H1 (cell line): ENCODE measurements at regions not wholly inside any gene's neighbourhood (a gene's known extent, or its start where the extent isn't known, plus 50 kb on each side); places are given as distances from the start of the nearest gene placed in this dataset.

ENCODE experiments used
- CTCF ChIA-PET: fragments of 300-600 bp; sonication (Branson Sonifier 250); formaldehyde crosslinking; loops from one replicate; lab custom pipeline; 2021; ENCODE audit not compliant: partially characterized antibody; lab: Charles Lee
- POLR2A ChIA-PET: fragments of 300-600 bp; sonication (Branson Sonifier 250); formaldehyde crosslinking; loops from one replicate; lab custom pipeline; 2021; ENCODE audit warnings: inconsistent platforms; ENCODE audit not compliant: partially characterized antibody; lab: Charles Lee
- DNase-seq, 2 experiments: peaks; one replicate each; pipeline versions ENCODE4 v3.0.0 to v3.0.0-alpha.2; 2010 to 2022; ENCODE audit warnings: low spot score in 2 of 2, low read depth in 1 of 2, mixed read lengths in 1 of 2
- FAIRE-seq: peaks from 2 replicates; lab custom pipeline; 2011; peaks lifted over from hg19 to GRCh38; lab: Jason Lieb, UNC
- H2AFZ ChIP-seq: 2 replicates; pipeline ENCODE4 v1.8.1; 2012; ENCODE audit warnings: low read length, inconsistent platforms
- H2AK5ac ChIP-seq: 2 replicates; pipeline ENCODE4 v1.6.1; 2013; ENCODE audit warnings: low read depth, low read length
- H2BK120ac ChIP-seq: replicated peaks from 2 replicates; pipeline ENCODE3; 2013; ENCODE audit warnings: low read depth, low read length, inconsistent platforms
- H2BK12ac ChIP-seq: 2 replicates; pipeline ENCODE4 v1.6.1; 2013; ENCODE audit warnings: low read depth, low read length
- H2BK15ac ChIP-seq: 2 replicates; pipeline ENCODE4 v1.6.1; 2013; ENCODE audit warnings: low read length
- H2BK20ac ChIP-seq: 2 replicates; pipeline ENCODE4 v1.6.1; 2013; ENCODE audit warnings: low read length
- H2BK5ac ChIP-seq: 2 replicates; pipeline ENCODE4 v1.6.1; 2013; ENCODE audit warnings: low read depth, low read length
- H3K14ac ChIP-seq: 2 replicates; pipeline ENCODE4 v1.6.1; 2013; ENCODE audit warnings: inconsistent platforms; ENCODE audit not compliant: insufficient read length
- H3K18ac ChIP-seq: 2 replicates; pipeline ENCODE4 v1.6.1; 2013; ENCODE audit warnings: low read length; ENCODE audit errors: extremely low read depth
- H3K23ac ChIP-seq: 2 replicates; pipeline ENCODE4 v1.6.1; 2013; ENCODE audit warnings: inconsistent platforms; ENCODE audit not compliant: insufficient read length
- H3K23me2 ChIP-seq: 2 replicates; pipeline ENCODE4 v1.6.1; 2013; ENCODE audit warnings: low read depth, low read length
- H3K27ac ChIP-seq: 2 replicates; pipeline ENCODE4 v1.6.1; 2011; ENCODE audit warnings: low read depth, low read length, inconsistent platforms
- H3K27me3 ChIP-seq, 4 experiments: replicated peaks in 1 of 4; 1 replicate in 1 of 4; 2 replicates in 3 of 4; pipeline versions ENCODE4 v1.6.1 to v1.8.1; 2011 to 2013; ENCODE audit warnings: low read length in 3 of 4, mild to moderate bottlenecking in 3 of 4, inconsistent platforms in 2 of 4, mixed read lengths in 2 of 4, moderate library complexity in 1 of 4; ENCODE audit not compliant: control insufficient read depth in 3 of 4, insufficient read depth in 3 of 4; ENCODE audit errors: extremely low read depth in 1 of 4
- H3K36me3 ChIP-seq, 4 experiments: 2 replicates each; pipeline versions ENCODE4 v1.6.1 to v1.8.1; 2011 to 2013; ENCODE audit warnings: mild to moderate bottlenecking in 4 of 4, low read length in 3 of 4, moderate library complexity in 2 of 4, control low read depth in 1 of 4, inconsistent platforms in 1 of 4; ENCODE audit not compliant: insufficient read depth in 4 of 4, control insufficient read depth in 2 of 4
- H3K4ac ChIP-seq: replicated peaks from 2 replicates; pipeline ENCODE3; 2013; ENCODE audit warnings: low read length, low read depth, mixed read lengths, inconsistent platforms; ENCODE audit not compliant: insufficient read length
- H3K4me1 ChIP-seq, 4 experiments: replicated peaks in 1 of 4; 1 replicate in 1 of 4; 2 replicates in 3 of 4; pipeline versions ENCODE4 v1.6.1 to v1.8.1; 2011 to 2013; ENCODE audit warnings: low read length in 3 of 4, inconsistent platforms in 2 of 4, mixed read lengths in 1 of 4; ENCODE audit not compliant: insufficient read depth in 4 of 4, control insufficient read depth in 3 of 4
- H3K4me2 ChIP-seq, 2 experiments: 2 replicates each; pipeline versions ENCODE4 v1.6.1 to v1.8.1; 2011 to 2013; ENCODE audit warnings: low read depth in 2 of 2, low read length in 2 of 2, control low read depth in 1 of 2, inconsistent platforms in 1 of 2, mild to moderate bottlenecking in 1 of 2; ENCODE audit not compliant: insufficient read depth in 1 of 2
- H3K4me3 ChIP-seq, 4 experiments: fragments of 200-600, 300-600 bp in 1 of 4; sonication (generic), shearing (Covaris generic), sonication (Bioruptor Twin) in 1 of 4; 2 replicates each; pipeline versions ENCODE4 v1.5.1 to v1.8.1; 2011 to 2016; ENCODE audit warnings: low read length in 4 of 4, low read depth in 3 of 4, control low read depth in 2 of 4, inconsistent platforms in 2 of 4, mild to moderate bottlenecking in 2 of 4, mixed read lengths in 1 of 4, moderate library complexity in 1 of 4; ENCODE audit not compliant: insufficient read depth in 2 of 4; ENCODE audit errors: extremely low read depth in 1 of 4
- H3K56ac ChIP-seq: replicated peaks from 2 replicates; pipeline ENCODE3; 2013; ENCODE audit warnings: low read depth, mild to moderate bottlenecking, mixed read lengths, low read length, inconsistent platforms; ENCODE audit not compliant: insufficient read length
- H3K79me1 ChIP-seq: 2 replicates; pipeline ENCODE4 v1.6.1; 2013; ENCODE audit warnings: low read depth, low read length, control low read depth
- H3K79me2 ChIP-seq, 2 experiments: 2 replicates each; pipeline versions ENCODE4 v1.6.1 to v1.8.1; 2012 to 2013; ENCODE audit warnings: low read length in 2 of 2, mild to moderate bottlenecking in 2 of 2, inconsistent platforms in 1 of 2; ENCODE audit not compliant: insufficient read depth in 2 of 2, control insufficient read depth in 1 of 2
- H3K9ac ChIP-seq, 4 experiments: replicated peaks in 1 of 4; 1 replicate in 1 of 4; 2 replicates in 3 of 4; pipeline versions ENCODE4 v1.6.1 to v1.8.1; 2011 to 2013; ENCODE audit warnings: low read depth in 3 of 4, low read length in 3 of 4, control low read depth in 2 of 4, mild to moderate bottlenecking in 2 of 4, moderate library complexity in 2 of 4, inconsistent platforms in 1 of 4; ENCODE audit errors: extremely low read depth in 1 of 4
- H3K9me3 ChIP-seq, 2 experiments: 2 replicates each; pipeline versions ENCODE4 v1.6.1 to v1.8.1; 2012 to 2013; ENCODE audit warnings: mild to moderate bottlenecking in 2 of 2, moderate library complexity in 2 of 2, control low read depth in 1 of 2, inconsistent platforms in 1 of 2, low read depth in 1 of 2, low read length in 1 of 2, mixed read lengths in 1 of 2; ENCODE audit not compliant: insufficient read depth in 2 of 2
- H4K20me1 ChIP-seq, 2 experiments: replicated peaks in 1 of 2; 2 replicates each; pipeline versions ENCODE3 to v1.8.1; 2011 to 2013; ENCODE audit warnings: inconsistent platforms in 2 of 2, low read length in 2 of 2, mild to moderate bottlenecking in 1 of 2; ENCODE audit not compliant: insufficient read depth in 2 of 2, control insufficient read depth in 1 of 2
- H4K5ac ChIP-seq: 2 replicates; pipeline ENCODE4 v1.6.1; 2013; ENCODE audit warnings: low read length, low read depth, mixed read lengths, inconsistent platforms; ENCODE audit not compliant: insufficient read length
- H4K8ac ChIP-seq: 2 replicates; pipeline ENCODE4 v1.8.0; 2013; ENCODE audit warnings: mild to moderate bottlenecking, moderate library complexity, low read length, inconsistent platforms; ENCODE audit not compliant: insufficient read depth; ENCODE audit errors: extremely low read depth
- H4K91ac ChIP-seq: replicated peaks from 2 replicates; pipeline ENCODE3; 2013; ENCODE audit warnings: low read length, mixed read lengths, inconsistent platforms; ENCODE audit not compliant: insufficient read length
- BACH1 ChIP-seq: IDR thresholded peaks from 2 replicates; pipeline ENCODE4 v1.6.1; 2012; ENCODE audit warnings: low read length, improper control_type of control experiment
- CHD1 ChIP-seq: IDR thresholded peaks from 2 replicates; pipeline ENCODE4 v1.6.1; 2012; ENCODE audit warnings: low read depth, low read length, improper control_type of control experiment
- EZH2 ChIP-seq: fragments of 200-600 bp; sonication (generic); IDR thresholded peaks from 2 replicates; pipeline ENCODE4 v1.7.1; 2012; ENCODE audit warnings: low read depth, mild to moderate bottlenecking, moderate library complexity, low read length, inconsistent platforms; ENCODE audit not compliant: severe bottlenecking
- HDAC2 ChIP-seq, 2 experiments: fragments of 300-600 bp in 1 of 2; sonication (generic) in 1 of 2; IDR thresholded peaks; 2 replicates each; pipeline ENCODE4 v1.6.1; 2011 to 2012; ENCODE audit warnings: low read depth in 2 of 2, low read length in 2 of 2, mild to moderate bottlenecking in 2 of 2, moderate library complexity in 2 of 2, borderline replicate concordance in 1 of 2, inconsistent platforms in 1 of 2
- KDM1A ChIP-seq: fragments of 200-600, 300-600 bp; sonication (generic); IDR thresholded peaks from 2 replicates; pipeline ENCODE4 v1.7.1; 2016; ENCODE audit warnings: mild to moderate bottlenecking, low read length, borderline replicate concordance
- KDM5A ChIP-seq: fragments of 200-600 bp; IDR thresholded peaks from 2 replicates; pipeline ENCODE4 v1.7.1; 2012; ENCODE audit warnings: mild to moderate bottlenecking, low read length, inconsistent platforms, mixed read lengths
- MAX ChIP-seq: IDR thresholded peaks from 2 replicates; pipeline ENCODE4 v1.6.1; 2012; ENCODE audit warnings: inconsistent platforms
- PHF8 ChIP-seq: fragments of 200-600 bp; sonication (generic); conservative IDR thresholded peaks from 2 replicates; pipeline ENCODE4 v1.7.1; 2012; ENCODE audit warnings: low read depth, mild to moderate bottlenecking, inconsistent platforms, low read length, moderate library complexity
- POLR2AphosphoS5 ChIP-seq: IDR thresholded peaks from 2 replicates; pipeline ENCODE4 v1.6.1; 2011; ENCODE audit warnings: low read depth, low read length
- RAD21 ChIP-seq, 2 experiments: IDR thresholded peaks in 1 of 2; conservative IDR thresholded peaks in 1 of 2; 2 replicates each; pipeline ENCODE4 v1.6.1; 2011; ENCODE audit warnings: low read depth in 2 of 2, low read length in 2 of 2, improper control_type of control experiment in 1 of 2, inconsistent platforms in 1 of 2, mild to moderate bottlenecking in 1 of 2, moderate library complexity in 1 of 2
- RNF2 ChIP-seq: fragments of 200-900, 300-1000 bp; sonication (generic); IDR thresholded peaks from 2 replicates; pipeline ENCODE4 v1.7.1; 2016; ENCODE audit warnings: borderline replicate concordance, low read depth, mild to moderate bottlenecking, antibody characterized with exemption, low read length; ENCODE audit not compliant: poor library complexity, severe bottlenecking; ENCODE audit errors: missing control alignments
- SP4 ChIP-seq: IDR thresholded peaks from 2 replicates; pipeline ENCODE4 v1.6.1; 2012; ENCODE audit warnings: low read length, inconsistent platforms
- TAF1 ChIP-seq: IDR thresholded peaks from 2 replicates; pipeline ENCODE4 v1.6.1; 2011; ENCODE audit warnings: mild to moderate bottlenecking, low read depth, low read length
- WGBS, 2 experiments: shearing (Covaris generic) in 1 of 2; methylation state at CpG; one replicate each; pipeline versions ENCODE4 v1.1.6 to v1.1.7; 2013 to 2015; ENCODE audit warnings: low lambda C conversion rate in 2 of 2, mixed read lengths in 2 of 2, inconsistent platforms in 1 of 2, low coverage in 1 of 2, missing lambda C conversion rate in 1 of 2; ENCODE audit not compliant: insufficient replicate concordance in 2 of 2, insufficient coverage in 1 of 2, insufficient read length in 1 of 2; ENCODE audit errors: extremely low coverage in 1 of 2, missing lambda C conversion rate in 1 of 2; 5-methylcytosine and 5-hydroxymethylcytosine counted together
- TF ChIP-seq, protein P1 (sequence below): IDR thresholded peaks from 2 replicates; pipeline ENCODE4 v1.6.1; 2011; ENCODE audit warnings: low read depth, mild to moderate bottlenecking, low read length; ENCODE audit not compliant: insufficient read depth

DNA sequence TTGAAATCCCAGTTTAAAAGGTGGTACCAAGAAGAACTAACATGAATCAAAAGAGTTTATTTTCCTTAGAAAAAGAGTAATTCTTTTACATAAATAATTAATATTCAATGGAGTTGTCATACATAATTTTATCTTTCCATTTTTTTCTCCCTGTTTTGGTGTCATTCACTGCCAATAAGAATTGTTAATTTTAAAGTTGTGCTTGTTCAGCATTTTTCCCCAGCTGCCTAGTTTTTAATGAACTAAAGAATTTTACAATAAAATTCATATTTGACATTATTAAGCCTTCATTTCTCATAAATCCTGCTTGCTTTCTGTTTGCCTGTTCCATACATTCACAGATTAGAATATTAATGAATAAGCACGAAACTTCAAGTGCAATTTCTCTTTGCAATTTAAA lies 393.6 kb downstream of the GRXCR1 start:
- Histone ChIP-seq H3K56ac (no peak overlapping the region), H3K4ac (no peak overlapping the region), H4K8ac (no peak overlapping the region), H4K91ac (no peak overlapping the region), H3K79me2 (no peaks in the 10 kb centered on the region), H2BK20ac (no peak overlapping the region), H2AFZ (no peak overlapping the region), H3K4me2 (no peak overlapping the region), H3K23ac (no peak overlapping the region), H3K9ac (no peak overlapping the region), H2BK15ac (no peak overlapping the region), H3K79me1 (no peaks in the 10 kb centered on the region), H2AK5ac (no peak overlapping the region), H3K36me3 (no peaks in the 10 kb centered on the region), H3K4me1 (no peaks in the 10 kb centered on the region), H3K14ac (no peak overlapping the region), H2BK12ac (no peak overlapping the region), H4K5ac (no peak overlapping the region), H2BK5ac (no peak overlapping the region), H2BK120ac (no peak overlapping the region), H3K27me3 (no peaks in the 10 kb centered on the region; a peak in 1 of 7 replicates), H3K9me3 (no peaks in the 10 kb centered on the region), H4K20me1 (no peaks in the 10 kb centered on the region), H3K27ac (no peak overlapping the region), H3K23me2 (no peaks in the 10 kb centered on the region), H3K4me3 (no peak overlapping the region), H3K18ac (no peak overlapping the region)
- POLR2A ChIA-PET, result no interaction called here
- DNase-seq (no peak), FAIRE-seq (no peak)
- WGBS, 2 experiments, result 93% methylated on average over 1 of the region's 1 CpG; no CpG with 5 or more reads in 1 of the 2 experiments
- CTCF ChIA-PET, result no interaction called here
- no peak for TF ChIP-seq RAD21 (IDR thresholded peaks at IDR 0.05 in 1 of 2, conservative IDR thresholded peaks at IDR 0.05 in 1 of 2; ENCODE audit: low read depth in 2 of 2, low read length in 2 of 2)
- no peak for TF ChIP-seq CHD1
- TF ChIP-seq HDAC2 (IDR thresholded peaks at IDR 0.05; ENCODE audit: borderline replicate concordance in 1 of 2, low read depth in 2 of 2, low read length in 2 of 2), result no peak
- TF ChIP-seq KDM1A, result no peak
- TF ChIP-seq EZH2, result no peak
- no peak for TF ChIP-seq BACH1
- TF ChIP-seq MAX, result no peak
- no peak for TF ChIP-seq KDM5A
- no peak for TF ChIP-seq POLR2AphosphoS5
- TF ChIP-seq, protein P1, sequence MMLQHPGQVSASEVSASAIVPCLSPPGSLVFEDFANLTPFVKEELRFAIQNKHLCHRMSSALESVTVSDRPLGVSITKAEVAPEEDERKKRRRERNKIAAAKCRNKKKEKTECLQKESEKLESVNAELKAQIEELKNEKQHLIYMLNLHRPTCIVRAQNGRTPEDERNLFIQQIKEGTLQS, result no peak
- TF ChIP-seq RNF2, result no peak
- no peak for TF ChIP-seq TAF1
- TF ChIP-seq PHF8, result no peak
- no peak for TF ChIP-seq SP4
